OCI-LY1 (cell line): ENCODE measurements at regions not wholly inside any gene's neighbourhood (a gene's known extent, or its start where the extent isn't known, plus 50 kb on each side); places are given as distances from the start of the nearest gene placed in this dataset.

Source experiments
- EZH2 ChIP-seq: fragments of 200-600 bp; sonication (generic), shearing (Covaris generic); IDR thresholded peaks from 2 replicates; pipeline ENCODE4 v1.8.0; 2017; ENCODE audit warnings: borderline replicate concordance, mixed run types, mild to moderate bottlenecking, antibody characterized with exemption, low read length, moderate library complexity, mixed read lengths
- TF ChIP-seq, protein P1 (sequence below): fragments of 200-600 bp; sonication (generic), shearing (Covaris generic); IDR thresholded peaks from 2 replicates; pipeline ENCODE4 v1.5.1; 2017; ENCODE audit warnings: mild to moderate bottlenecking, antibody characterized with exemption, low read length, moderate library complexity, mixed read lengths

- TF ChIP-seq, protein P1, sequence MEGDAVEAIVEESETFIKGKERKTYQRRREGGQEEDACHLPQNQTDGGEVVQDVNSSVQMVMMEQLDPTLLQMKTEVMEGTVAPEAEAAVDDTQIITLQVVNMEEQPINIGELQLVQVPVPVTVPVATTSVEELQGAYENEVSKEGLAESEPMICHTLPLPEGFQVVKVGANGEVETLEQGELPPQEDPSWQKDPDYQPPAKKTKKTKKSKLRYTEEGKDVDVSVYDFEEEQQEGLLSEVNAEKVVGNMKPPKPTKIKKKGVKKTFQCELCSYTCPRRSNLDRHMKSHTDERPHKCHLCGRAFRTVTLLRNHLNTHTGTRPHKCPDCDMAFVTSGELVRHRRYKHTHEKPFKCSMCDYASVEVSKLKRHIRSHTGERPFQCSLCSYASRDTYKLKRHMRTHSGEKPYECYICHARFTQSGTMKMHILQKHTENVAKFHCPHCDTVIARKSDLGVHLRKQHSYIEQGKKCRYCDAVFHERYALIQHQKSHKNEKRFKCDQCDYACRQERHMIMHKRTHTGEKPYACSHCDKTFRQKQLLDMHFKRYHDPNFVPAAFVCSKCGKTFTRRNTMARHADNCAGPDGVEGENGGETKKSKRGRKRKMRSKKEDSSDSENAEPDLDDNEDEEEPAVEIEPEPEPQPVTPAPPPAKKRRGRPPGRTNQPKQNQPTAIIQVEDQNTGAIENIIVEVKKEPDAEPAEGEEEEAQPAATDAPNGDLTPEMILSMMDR = no peak
- TF ChIP-seq EZH2 = no peak
Observed at GRCh38 chr7:112670193-112670592, 120.0 kb downstream of the TMEM168 start.
